ENCODE measurements at regions not wholly inside any gene's neighbourhood (a gene's known extent, or its start where the extent isn't known, plus 50 kb on each side); places are given as distances from the start of the nearest gene placed in this dataset.

DNA sequence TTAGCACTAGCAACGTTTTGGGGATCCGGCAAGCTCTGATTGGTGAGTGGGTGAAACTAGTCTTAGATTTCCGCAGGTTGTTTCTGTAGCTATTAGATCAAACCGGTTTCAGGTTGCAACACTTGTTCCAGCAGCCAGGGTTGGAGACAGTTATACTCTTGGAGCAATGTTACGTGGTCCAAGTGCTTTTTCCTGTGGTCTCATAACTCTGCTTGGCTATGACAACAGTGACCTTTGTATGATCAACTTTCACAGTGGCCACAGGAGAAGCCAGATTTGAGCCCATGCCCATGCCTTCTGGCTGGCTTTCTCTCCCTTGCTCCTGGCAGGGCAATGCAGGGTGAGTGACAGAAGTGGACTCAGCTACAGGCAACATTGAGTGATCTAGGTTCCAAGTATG, 84.5 kb upstream of the TAF1B start:
- no peak for DNase-seq

DNA sequence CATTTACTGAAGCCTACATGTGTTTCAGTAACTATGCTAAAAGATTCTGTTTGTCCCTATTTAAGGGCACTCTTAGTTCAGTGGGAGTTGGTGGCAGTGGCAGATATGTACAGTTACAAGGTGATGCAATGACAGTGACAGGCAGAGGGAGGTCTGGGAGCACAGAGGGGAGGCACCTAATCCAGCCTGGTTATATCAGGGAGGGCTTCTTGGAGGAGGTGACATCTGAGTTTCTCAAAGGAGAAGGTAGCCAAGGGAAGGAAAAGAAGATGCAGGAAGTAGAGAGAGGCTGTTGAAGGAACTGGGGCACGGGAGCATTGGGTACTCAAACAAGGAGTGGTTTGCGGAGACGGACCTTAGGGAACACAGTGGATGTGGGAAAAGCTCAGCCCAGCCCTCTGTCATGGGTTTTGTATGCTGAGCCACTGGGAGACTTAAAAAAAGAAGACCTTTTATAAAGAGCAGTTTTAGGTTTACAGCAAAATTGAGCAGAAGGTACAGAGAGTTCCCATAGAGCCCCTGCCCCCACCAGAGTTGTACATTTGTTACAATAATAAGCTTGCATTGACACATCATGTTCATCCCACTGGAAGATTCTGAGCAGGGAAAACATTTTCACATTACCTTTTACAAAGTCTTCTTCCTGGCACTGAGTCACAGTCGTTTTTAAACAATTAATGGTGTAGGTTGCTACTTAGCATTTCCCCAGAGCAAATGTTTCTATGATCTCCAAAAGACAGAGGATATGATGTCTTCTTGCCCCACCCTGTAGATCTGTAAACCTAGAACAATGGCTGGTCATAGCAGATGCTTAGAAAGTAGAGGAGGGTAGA, 83.0 kb upstream of the TAF1B start:
- DNase-seq, result no peak

DNA sequence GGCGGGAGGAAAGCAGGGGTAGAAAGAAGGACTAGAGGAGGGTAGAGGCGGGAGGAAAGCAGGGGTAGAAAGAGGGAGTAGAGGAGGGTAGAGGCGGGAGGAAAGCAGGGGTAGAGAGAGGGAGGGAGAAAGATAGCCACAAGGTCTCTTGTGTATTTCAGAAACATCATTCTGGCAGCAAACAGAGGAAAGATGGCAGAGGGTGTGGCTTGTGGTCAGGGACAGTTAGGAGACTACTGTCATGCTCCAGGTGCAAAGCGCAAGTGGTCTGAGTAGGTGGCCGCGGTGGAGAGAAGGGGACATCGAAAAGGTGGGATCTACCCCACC, 82.4 kb upstream of the TAF1B start:
- no peak for DNase-seq

DNA sequence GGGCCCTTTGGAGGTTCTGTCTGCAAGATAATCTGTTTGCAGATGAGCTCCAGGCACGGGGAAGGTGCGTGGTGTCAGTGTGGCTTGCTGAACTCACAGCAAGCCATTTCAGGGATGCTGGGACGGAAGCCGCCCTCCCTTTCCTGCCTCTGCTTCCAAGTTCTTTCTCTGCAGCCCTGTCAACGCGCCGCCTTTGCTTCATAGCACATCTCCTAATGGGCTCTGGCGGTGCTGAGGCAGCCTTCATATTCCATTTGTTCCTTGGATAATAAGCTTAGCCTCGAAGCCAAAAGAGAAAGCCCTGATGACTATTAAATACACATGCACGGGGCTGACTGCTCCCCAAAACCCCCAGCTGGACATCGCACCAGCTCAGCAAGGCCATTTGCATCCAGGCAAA, 81.7 kb upstream of the TAF1B start:
- DNase-seq, result no peak

DNA sequence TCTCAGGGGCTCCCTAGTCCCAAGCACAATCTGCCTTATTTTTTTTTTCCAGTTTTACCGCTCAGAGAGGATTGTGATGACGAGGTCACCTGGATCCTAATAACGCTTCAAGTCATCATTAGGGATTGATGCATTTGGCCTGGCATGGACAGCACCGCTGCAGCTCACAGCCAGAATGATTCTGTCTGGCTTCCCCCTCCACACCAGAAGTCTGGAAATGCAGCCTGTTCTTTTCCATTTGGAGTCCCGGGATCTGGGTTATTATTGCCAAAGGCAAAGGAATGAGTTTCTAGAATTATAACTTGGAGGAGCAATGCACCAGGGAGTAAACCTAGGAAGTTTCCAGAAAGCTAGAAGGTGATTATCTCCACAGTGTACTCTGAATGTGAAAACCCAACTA, 81.1 kb upstream of the TAF1B start:
- DNase-seq, result no peak

DNA sequence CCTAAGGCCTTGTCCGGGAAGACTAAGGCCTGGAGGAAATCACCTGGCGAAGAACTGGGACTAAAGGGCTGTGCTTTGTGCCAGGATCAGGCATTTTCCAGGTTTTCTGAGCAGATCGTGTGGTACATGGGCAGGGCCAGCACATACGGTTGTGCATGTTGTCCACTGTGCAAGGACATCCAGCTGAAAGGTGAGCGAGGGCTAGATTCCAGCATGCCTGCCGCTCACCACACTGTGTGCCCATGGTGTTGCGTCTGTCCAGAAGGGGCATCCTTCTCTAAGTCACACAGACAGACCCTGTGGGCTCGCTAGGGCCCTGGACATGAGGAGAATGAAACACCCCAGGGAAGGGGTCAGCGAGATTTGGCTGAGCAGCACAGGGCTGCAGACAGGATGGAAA, 80.3 kb upstream of the TAF1B start:
- no peak for DNase-seq

DNA sequence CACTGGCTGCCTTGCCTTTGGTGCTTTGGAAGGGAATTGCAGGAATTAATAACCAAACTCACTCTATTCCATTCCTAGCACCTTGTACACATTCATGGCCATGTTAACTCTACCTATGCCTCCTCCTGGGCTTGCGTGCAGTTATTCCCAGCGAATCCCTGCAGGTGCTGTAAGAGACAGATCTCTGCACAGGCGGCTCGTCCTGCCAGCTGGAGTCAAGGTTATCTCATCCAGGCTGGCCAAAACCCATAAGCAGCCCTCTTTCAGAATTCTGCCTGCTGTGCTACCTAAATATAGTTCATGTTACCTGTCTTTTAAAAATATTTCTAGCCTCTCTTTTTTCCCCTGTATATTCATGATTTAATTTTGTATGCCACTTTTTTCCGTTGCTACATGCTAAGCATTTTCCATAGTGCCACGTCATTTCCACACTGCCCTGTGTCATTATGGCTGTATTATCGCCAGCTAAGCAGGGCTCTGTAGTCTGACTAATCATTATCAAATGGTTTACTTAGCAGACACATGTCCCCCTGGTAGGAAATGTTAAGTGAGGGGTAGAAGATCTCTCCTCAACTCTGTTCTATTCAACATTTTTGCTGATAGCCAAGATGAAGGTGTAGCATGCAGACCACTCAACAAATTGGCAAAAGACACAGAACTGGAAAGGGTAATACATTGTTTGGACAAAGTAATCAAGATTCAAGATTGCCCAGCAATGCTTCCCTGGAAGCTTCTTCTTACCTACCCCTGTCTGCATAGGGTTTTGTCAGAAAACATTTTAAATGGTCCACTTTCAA, 79.7 kb upstream of the TAF1B start:
- DNase-seq, result no peak

DNA sequence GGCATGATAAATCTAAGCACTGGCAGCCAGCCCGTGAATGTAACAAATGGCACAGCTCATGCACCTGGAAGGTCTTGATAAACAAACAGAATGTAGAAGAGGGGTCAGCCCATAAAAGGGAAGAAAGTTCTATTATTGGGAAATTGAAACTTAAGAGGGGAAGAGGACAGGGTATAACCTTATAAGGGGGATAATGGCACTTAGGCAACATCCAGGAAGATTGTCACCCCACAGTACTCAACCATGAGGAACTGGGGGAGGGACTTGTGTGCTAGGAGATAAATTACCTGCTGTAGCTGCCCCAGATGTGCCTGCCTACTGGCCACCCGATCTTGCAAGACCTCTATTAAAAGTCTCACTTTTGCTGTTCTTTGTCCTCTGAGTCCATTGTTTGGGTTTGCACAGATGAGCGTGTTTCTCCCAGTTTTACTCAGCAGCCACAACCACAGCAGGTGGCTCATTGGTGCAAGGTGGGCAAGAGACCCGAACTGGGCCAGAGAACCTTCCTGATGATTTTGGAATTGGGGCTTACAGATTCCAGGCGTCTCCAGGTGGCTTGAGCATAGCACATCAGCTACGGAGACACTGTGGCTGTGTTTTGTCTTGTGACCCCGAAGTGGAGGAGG, 79.0 kb upstream of the TAF1B start:
- DNase-seq, result no peak

DNA sequence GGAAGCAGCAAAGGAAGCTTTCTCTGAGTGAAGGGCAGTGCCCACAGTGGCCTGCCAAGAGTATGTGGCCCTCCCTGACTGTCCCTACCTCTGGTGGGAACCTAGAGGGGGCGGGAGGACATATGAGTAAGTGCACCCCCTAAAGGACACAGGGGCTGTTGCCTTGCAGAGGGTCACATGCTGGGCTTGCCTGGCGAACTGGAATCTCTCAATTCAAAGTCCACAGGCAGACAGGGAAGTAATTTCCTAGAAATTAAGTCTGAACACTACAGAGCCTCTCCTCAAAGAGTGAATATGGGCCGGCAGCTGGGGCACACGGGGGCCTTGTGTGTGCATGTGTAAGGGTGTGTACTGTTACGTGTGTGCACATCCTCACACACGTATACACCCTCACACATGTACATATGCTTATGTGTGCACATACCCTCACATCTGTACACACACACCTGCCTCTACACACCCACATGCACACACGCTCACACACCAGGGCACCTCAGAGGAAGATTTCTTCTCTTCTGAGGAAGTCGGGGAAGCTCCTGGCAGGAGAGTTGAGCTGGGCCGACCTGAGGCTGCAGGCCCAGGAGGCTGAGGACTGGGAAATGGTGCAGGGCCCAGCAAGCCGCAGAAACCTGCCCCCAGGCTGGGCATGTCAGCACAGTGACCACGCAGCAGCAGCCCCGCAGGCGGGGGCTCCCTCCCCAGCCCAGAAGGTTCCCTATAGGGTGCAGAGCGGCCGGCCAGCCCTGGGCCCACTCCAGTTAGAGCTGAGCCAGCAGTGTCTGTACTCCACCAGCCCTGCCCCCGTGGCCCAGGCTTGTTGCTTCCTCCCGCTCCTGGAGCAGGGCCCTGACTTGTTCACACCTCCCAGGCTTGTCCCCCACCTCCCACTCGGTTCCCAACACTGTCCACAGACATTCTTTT, 77.4 kb upstream of the TAF1B start:
- no peak for DNase-seq

DNA sequence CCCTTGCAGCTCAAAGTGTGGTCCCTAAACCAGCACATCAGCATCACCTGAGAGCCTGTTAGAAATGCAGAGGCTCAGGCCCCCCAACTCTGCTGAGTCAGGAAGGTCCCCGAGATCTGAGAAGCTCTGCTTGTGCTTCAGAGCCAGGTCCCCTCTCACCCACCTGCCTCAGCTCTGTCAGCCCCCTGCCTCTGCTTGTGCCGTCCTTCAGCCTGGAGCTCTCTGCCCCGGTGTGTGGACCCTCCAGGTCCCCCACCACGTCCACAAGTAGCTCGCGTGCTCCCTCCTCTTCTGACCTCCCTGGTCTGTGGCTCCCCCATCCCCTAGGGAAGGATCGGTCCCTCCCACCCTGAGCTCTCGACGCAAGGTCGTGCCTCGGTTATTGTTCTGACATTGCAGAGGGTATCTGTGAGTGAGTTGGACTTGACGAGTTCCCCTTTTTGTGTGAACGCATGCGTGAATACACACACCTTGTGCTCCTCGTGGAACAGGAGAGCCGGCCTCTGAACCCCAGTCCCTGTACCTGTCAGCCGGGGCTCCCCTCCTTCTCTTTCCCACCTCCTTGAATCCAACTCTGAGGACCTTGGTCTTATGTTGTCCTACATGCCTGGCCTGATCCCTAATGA, 75.5 kb upstream of the TAF1B start:
- no peak for DNase-seq

DNA sequence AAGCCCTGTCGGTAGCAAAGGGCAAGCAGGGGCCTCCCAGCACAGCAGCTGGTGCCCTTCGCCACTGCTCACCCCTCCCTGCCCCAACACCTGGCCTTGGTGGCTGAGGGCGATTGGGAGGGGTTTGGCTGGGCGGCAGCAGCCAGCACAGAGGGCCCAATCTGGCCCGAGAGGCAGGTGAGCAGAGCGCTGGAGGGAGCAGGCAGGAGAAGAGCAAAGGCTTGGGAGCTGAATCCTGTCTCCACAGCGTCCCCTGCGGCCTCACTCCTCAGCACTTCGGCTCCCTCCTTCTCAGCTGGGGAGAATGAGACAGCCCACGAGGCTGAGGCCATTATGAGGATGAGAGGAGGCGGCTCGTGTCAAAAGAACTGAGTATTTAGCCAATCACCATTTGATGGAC, 74.9 kb upstream of the TAF1B start:
- no peak for DNase-seq

DNA sequence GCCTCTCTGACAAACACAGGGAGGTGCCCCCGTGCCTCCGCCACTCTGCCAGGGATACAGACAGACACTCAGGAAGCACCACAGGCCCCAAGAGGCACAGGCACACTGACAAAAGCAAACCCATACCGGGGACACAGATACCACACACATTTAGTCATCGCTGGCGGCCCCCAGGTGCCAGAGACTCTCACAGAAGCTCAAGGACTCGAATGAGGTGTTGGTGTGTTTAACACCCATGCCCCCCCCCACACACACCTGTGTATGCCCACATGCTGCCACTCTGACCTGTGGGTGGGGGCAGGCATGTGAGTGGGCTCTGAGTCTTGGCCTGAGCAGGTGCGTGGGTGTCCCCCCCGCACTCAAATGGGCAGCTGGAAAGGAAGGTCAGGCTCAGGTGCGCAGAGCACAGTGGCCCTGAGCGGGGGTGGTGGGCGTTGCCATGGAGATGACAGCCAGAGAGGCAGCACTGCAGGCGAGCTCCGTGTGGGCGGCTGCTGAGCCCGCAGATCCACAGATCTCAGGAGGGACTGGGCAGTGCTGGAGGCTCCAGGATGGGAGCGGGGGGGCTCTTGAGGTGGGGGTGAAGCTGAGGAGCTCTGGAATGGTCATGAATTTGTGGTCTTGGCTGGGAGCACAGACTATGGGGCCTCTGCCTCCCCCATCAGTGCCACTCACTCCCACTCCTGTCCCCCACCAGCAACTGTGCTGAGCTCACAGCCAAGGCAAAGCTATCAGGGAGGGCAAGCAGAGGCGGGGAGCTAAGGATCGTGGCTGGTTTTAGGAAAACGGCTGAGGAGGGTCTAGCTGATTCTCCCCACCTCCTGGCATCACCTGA, 73.9 kb upstream of the TAF1B start:
- DNase-seq, result peak; percentile 22

DNA sequence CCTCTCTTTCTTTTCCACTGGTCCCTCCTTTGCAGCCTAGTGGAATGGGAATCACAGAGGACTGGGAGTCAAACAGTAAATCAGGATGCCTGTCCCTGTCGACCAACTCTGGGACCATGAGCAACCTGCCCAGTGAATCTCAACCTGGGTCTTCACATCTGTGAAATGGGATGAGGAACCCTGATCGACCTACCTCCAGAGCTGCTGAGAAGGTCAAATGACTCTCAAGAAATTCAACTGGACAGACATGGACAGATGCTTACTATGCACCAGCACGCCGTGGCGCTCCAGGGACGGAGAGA, 73.3 kb upstream of the TAF1B start:
- no peak for DNase-seq

DNA sequence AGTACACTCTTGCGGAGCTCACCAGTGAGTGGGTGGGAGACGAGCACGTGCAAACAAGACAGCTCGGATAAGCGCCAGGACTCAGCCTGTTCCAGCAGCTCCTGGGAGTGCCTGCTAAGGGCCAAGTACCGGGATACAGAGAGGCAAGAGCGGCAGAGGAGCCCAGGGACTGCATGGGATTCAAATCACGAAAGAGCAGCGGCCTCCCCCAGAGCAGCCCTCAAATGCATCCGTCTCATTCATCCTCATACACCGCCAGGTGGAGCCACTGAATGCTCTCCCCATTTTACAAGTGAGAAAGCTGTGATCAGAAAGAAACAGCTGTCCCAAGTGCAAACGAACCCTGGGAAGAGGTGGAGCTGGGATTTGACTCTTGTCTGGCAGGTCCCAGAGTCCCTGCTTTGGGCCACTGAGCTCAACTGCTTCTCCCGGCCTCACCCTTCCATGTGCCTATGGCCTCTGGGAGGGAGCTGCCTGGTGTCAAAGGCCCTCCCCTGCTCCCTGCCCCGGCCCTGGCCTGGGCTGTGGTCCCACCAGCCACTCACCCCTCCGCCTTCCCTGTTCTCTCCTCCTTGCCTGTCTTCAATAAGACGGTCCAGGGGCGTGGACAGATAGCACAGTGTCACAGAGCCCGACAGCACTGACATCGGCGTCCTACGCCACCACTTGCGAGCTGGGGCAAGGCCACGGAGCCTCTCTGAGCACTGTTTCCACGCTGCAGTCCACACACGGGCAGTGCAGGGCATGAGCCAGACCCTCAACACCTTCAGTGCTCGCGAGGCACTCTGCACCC, 72.8 kb upstream of the TAF1B start:
- DNase-seq, result peak; percentile 57

DNA sequence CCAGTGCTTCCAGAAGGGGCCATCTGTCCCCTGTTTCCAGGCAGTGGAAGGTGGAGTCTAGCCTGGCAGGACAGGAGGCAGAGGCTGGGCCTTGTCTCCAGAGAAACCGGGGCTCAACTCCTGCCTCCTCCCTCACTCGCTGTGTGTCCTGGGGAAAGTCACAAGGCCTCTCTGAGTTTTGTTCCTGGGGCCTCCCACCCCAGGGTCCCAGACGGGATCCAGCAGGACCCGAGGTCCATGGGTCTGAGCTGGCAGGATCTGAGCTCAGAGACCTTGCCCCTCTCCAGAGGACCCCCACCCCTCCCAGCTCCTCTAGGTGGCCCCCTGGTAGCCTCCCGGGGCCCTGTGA, 72.2 kb upstream of the TAF1B start:
- DNase-seq, result no peak

DNA sequence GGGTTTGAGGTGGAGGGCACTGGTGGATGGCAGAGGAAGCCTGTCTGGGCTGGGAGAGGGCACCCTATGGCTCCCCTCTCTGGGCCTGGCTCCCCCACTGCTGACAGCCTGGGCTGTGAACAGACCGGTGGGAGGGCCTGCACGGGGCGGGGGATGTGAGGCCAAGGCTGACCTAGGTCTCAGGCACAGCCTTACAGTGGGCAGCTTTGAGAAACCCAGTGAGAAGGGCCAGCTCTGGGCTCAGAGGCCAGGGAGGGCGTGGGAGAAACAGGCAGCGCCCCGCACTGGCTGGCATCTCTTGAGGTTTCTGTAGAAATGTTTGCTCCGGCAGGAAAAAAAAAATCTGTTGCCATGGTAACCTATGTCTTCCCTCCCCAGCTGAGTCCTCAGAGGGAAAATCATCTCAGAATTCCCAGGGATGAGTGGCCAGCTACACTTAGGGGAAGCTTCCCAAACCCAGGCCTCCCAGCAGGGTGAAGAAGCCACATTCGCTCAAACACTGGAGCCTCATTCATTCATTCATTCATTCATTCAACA, 71.7 kb upstream of the TAF1B start:
- DNase-seq, result peak; percentile 9

DNA sequence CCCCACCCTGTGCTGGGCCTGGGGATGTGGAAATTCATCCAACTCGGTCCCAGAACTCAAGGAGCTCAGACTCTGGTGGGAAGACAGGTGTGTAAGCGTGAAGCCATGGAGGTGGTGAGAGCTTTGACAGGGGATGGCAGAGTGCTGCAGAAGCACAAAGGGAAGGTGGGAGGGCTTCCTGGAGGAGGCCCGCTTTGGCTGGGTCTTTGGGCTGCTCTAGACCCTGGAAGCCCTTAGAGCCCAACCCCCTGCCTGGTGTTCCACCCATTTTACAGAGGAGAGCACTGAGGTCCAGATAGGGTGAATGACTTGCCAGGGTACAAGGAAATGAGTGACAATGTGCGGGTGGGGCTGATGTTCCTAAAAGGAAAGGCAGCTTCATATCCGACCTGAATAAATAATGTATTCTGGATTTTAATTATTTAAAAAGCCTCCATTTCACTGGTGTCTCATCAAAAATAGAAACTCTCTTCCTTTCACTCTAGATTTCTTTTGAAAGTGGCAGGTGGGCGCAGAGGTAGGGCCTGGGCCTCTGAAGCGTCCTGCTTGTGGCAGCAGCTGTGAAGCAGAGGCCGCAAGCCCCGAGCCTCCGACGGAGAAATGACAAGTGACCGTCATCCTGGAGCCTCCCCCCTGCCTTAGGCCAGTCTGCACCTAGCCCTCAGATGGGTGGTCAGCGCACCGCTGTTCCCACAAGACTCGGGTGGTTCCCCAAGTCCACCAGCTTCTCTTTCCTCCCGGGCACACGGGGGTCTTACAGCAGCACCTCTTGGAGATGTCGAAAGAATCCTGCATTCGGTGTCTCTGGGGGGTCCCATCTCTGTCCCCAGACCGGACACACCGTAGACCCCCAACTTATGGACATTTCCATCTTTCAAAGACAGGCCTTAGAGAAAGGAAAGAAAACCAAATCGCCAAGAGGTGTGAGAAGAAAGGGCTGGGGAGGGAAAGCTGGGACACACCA, 71.0 kb upstream of the TAF1B start:
- no peak for DNase-seq

DNA sequence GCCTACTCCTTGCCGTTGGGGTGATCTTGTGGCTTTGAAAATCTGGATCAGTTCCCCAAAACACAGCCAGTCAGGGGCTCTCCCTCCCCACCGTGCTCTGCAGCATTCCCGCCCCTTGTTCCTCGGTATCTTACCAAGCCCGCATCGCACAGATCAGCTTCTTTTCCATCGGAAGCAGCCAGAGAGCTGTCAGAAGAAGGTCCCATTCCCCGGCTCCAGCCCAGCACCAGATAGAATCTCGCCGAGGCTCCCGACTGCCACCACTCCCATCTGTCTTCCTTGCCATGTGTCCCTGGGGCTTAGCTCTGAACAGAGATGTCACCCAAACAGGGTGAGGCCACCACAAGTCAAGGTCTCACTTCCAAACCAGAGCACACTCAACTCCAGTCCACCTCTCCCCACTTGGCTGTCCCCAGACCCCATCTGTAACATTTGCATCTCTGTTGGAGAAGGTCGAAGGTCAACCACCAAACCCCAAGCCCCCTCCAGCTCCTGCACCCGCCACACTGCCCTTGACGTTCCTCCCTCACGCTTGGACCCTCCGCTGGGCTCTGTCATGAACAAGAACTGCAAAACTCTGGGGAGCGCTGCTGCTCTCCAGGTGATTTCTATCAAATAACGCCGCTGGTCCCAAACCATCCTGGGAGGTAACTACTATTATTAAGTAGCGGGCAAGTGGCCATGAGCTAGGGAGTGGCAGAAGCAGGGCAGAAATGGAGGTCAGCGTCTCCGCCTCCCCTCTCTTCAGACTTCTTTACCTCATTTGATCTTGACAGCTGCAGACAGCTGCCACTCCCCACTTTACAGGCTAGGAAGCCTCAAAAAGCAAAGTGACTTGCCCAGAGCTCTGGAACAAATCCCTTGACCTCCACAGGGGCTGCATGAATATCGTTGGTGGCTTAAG, 70.0 kb upstream of the TAF1B start:
- no peak for DNase-seq

DNA sequence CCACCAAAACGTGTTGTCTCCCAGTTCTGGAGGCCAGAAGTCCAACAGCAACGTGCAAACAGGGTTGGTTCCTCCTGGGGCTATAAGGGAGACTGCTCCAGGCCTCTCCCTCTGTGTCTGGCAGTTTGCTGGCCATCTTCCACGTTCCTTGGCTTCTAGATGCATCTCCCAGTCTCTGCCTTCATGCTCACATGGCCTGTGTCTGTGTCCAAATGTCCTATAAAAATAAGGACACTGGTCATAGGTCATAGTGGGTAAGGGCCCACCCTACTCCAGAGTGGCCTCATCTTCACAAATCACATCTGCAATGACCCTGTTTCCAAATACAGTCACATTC, 69.4 kb upstream of the TAF1B start:
- no peak for DNase-seq
